ENCODE measurements at regions not wholly inside any gene's neighbourhood (a gene's known extent, or its start where the extent isn't known, plus 50 kb on each side); places are given as distances from the start of the nearest gene placed in this dataset.
"Not testable (repeated sequence)": the region's sequence is repeated elsewhere in the genome, so short reads cannot be mapped to it uniquely, and the experiment has no call there.

- no peak overlapping the region for H3K27ac Mint-ChIP-seq
- H3K27me3 Mint-ChIP-seq, result no peaks in the 10 kb centered on the region
- no peaks in the 10 kb centered on the region for H3K36me3 Mint-ChIP-seq (ENCODE audit: low read depth)
- H3K9me3 Mint-ChIP-seq, result no peaks in the 10 kb centered on the region
- no peak overlapping the region for H3K4me3 Mint-ChIP-seq
- ATAC-seq (replicated peaks), result no peak
- H3K4me1 Mint-ChIP-seq, result no peaks in the 10 kb centered on the region
These were observed 171.8 kb upstream of the GSE1 start for GRCh38 chr16:85441189-85441889.

GRCh38 chr16:85441890-85442670 lies 171.0 kb upstream of the GSE1 start:
- no peak for ATAC-seq (replicated peaks)
- Mint-ChIP-seq H3K36me3 (ENCODE audit: low read depth) (no peaks in the 10 kb centered on the region), H3K27me3 (no peaks in the 10 kb centered on the region), H3K9me3 (no peaks in the 10 kb centered on the region), H3K27ac (no peak overlapping the region), H3K4me1 (no peaks in the 10 kb centered on the region), H3K4me3 (no peak overlapping the region)

GRCh38 chr16:85443116-85443515 lies 170.0 kb upstream of the GSE1 start:
- ATAC-seq (replicated peaks), result no peak
- Mint-ChIP-seq H3K4me3 (no peak overlapping the region), H3K36me3 (ENCODE audit: low read depth) (no peaks in the 10 kb centered on the region), H3K9me3 (no peaks in the 10 kb centered on the region), H3K27me3 (no peaks in the 10 kb centered on the region), H3K4me1 (peaks cover 1% of the 10 kb centered on the region), H3K27ac (no peak overlapping the region)

GRCh38 chr16:85443531-85443930 lies 169.6 kb upstream of the GSE1 start:
- ATAC-seq (replicated peaks), result no peak
- Mint-ChIP-seq H3K36me3 (ENCODE audit: low read depth) (no peaks in the 10 kb centered on the region), H3K9me3 (no peaks in the 10 kb centered on the region), H3K4me1 (peaks cover 4% of the 10 kb centered on the region), H3K4me3 (no peak overlapping the region), H3K27ac (no peak overlapping the region), H3K27me3 (no peaks in the 10 kb centered on the region)

GRCh38 chr16:85445064-85445778 lies 167.9 kb upstream of the GSE1 start:
- H3K9me3 Mint-ChIP-seq, result no peaks in the 10 kb centered on the region
- no peak for ATAC-seq (replicated peaks)
- H3K27ac Mint-ChIP-seq, result no peak overlapping the region
- H3K4me3 Mint-ChIP-seq, result no peak overlapping the region
- no peaks in the 10 kb centered on the region for H3K36me3 Mint-ChIP-seq (ENCODE audit: low read depth)
- H3K4me1 Mint-ChIP-seq, result peaks cover 4% of the 10 kb centered on the region
- no peaks in the 10 kb centered on the region for H3K27me3 Mint-ChIP-seq

DNA sequence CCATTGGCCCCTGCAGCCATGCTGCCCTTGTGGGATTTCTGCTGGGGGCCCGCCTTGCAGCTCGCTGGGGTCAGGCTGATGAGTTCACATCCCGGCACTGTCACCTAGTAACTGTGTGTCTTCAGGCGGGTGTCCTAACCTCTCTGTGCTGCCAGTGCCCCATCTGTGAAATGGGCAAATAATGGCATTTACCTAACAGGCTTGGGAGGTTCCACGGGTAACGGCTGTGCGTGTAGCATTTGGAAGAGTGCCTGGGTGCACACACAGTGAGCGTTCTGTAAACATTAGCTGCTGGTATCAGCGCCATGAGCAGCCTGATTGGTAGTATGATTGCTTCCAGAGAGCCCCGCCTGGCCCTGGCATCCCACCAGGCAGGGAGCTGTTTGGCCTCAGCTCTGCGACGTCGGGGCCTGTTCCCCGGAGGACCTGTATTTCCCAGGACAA lies 167.3 kb upstream of the GSE1 start:
- ATAC-seq (replicated peaks), result no peak
- Mint-ChIP-seq H3K9me3 (no peaks in the 10 kb centered on the region), H3K4me3 (no peak overlapping the region), H3K27ac (no peak overlapping the region), H3K36me3 (ENCODE audit: low read depth) (no peaks in the 10 kb centered on the region), H3K27me3 (no peaks in the 10 kb centered on the region), H3K4me1 (peaks cover 4% of the 10 kb centered on the region)

DNA sequence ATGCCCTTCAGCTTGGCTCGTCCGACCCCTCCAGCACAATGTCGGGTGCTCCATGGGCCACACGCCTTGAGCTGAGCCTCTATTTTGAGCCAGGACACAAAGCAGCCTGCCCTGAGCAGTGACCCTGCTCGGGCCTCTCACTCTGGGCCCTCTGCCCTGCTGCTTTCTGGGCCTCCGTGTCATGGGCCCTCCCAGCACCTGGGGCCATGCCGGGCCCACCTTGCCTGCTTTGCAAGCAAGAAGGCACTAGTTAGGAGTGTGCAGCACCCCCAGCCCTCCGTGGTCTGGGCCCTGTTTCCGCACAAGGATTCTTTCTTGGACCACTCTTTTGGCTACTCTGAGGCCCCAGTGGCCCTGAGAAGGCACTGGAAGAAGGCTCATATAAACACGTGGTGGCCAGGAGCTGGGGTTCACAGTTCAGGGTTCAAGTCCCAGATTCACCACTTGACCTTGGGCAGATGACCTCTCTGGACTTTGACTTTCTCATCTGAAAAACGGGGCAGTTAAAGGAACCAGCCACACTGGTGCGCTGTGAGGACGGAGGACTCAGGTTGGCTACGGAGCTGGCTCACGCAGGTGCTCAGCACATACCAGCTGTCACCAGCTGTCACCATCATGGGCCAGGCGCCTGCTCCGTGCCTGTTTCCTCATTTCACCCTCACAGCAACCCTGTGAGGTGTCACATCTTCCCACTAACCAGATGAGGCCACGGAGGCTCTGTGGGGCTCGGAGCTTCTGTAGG lies 166.0 kb upstream of the GSE1 start:
- no peak overlapping the region for H3K4me3 Mint-ChIP-seq
- peaks cover 4% of the 10 kb centered on the region for H3K4me1 Mint-ChIP-seq
- no peaks in the 10 kb centered on the region for H3K36me3 Mint-ChIP-seq (ENCODE audit: low read depth)
- no peak for ATAC-seq (replicated peaks)
- no peak overlapping the region for H3K27ac Mint-ChIP-seq
- no peaks in the 10 kb centered on the region for H3K27me3 Mint-ChIP-seq
- no peaks in the 10 kb centered on the region for H3K9me3 Mint-ChIP-seq

DNA sequence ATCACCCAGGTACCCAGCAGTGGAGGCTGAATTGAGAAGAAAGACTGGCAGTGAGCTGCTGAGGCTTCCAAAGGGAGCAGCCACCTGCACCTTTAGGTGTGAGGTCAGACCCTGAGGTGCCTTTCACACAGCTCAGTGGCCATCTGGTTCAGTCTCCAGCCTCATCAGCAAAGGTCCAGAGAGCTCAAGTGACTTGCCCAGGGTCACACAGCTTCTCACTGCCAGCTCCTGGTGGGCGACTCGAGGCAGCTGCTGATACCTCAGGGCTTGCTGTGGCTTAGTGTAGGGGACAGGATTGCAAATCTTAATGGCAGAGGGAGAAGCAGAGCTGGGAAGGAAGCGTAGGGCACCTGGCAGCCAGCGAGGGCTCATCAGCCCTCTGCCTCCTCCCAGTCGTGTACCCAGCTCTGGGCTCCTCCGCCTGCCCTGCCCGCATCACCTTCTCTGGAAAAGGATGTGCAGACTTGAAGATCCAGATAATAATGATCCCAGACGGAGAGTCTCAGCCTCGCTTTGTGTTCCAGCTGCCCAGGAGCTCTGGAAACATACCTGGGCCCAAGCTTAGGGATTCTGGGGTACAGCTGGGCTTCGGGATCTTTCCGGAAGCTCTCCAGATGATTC lies 165.3 kb upstream of the GSE1 start:
- peak overlapping the region; percentile 50 for H3K27ac Mint-ChIP-seq
- no peaks in the 10 kb centered on the region for H3K9me3 Mint-ChIP-seq
- ATAC-seq (replicated peaks), result no peak

GRCh38 chr16:85448557-85449190 lies 164.4 kb upstream of the GSE1 start:
- Mint-ChIP-seq H3K27me3 (no peaks in the 10 kb centered on the region), H3K27ac (peak overlapping the region; percentile 50), H3K4me3 (peak overlapping the region; percentile 23), H3K4me1 (peaks cover 4% of the 10 kb centered on the region), H3K9me3 (no peaks in the 10 kb centered on the region), H3K36me3 (ENCODE audit: low read depth) (no peaks in the 10 kb centered on the region)
- peak; percentile 35 for ATAC-seq (replicated peaks)

More for the DNA sequence above, 165.3 kb upstream of the GSE1 start:
- no peaks in the 10 kb centered on the region for H3K27me3 Mint-ChIP-seq
- H3K4me3 Mint-ChIP-seq, result no peak overlapping the region
- H3K4me1 Mint-ChIP-seq, result peaks cover 4% of the 10 kb centered on the region
- no peaks in the 10 kb centered on the region for H3K36me3 Mint-ChIP-seq (ENCODE audit: low read depth)

DNA sequence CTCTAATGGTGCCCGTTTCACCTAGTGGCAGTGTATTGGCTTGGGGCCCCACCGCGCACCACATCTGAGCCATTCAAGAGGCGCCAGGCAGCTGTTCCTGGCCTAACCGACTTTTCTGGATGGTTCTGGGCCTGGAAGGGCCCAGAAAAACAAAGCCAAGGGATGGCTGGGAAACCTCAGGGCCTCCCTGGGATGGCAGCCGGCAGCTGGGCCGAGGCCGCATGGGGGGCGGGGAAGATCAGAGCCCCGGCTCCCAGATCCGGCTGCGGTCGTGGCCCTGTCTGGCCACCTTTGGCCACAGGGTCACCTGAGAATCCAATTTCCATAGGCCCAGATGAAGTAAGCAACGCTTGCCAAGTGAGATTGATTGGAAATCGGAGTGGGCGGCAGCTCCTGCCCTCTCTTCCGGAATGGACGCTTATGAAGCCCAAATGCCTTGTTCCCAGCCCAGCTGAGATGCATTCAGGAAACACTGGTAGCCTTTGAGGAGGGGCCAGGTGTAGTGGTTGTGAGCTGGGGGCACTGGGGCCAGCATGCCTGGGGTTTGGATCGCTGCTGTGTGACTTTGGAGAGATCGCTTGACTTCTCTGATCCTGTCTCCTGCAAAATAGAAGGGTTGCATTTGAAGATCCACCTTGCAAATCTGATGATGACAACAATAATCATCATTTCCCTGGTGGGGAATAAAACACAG lies 163.8 kb upstream of the GSE1 start:
- no peak for ATAC-seq (replicated peaks)
- H3K4me3 Mint-ChIP-seq, result peak overlapping the region; percentile 23
- H3K4me1 Mint-ChIP-seq, result peaks cover 4% of the 10 kb centered on the region
- H3K36me3 Mint-ChIP-seq (ENCODE audit: low read depth), result no peaks in the 10 kb centered on the region
- no peaks in the 10 kb centered on the region for H3K27me3 Mint-ChIP-seq
- no peaks in the 10 kb centered on the region for H3K9me3 Mint-ChIP-seq
- no peak overlapping the region for H3K27ac Mint-ChIP-seq

GRCh38 chr16:85449885-85450245 lies 163.3 kb upstream of the GSE1 start:
- no peaks in the 10 kb centered on the region for H3K27me3 Mint-ChIP-seq
- H3K4me1 Mint-ChIP-seq, result peaks cover 4% of the 10 kb centered on the region
- H3K4me3 Mint-ChIP-seq, result no peak overlapping the region
- no peaks in the 10 kb centered on the region for H3K9me3 Mint-ChIP-seq
- no peak overlapping the region for H3K27ac Mint-ChIP-seq
- ATAC-seq (replicated peaks), result no peak
- H3K36me3 Mint-ChIP-seq (ENCODE audit: low read depth), result no peaks in the 10 kb centered on the region

- not testable (repeated sequence) for H3K4me1 Mint-ChIP-seq; H3K9me3 Mint-ChIP-seq; H3K27me3 Mint-ChIP-seq; H3K27ac Mint-ChIP-seq; ATAC-seq (replicated peaks); H3K36me3 Mint-ChIP-seq (ENCODE audit: low read depth); H3K4me3 Mint-ChIP-seq
These were observed 162.0 kb upstream of the GSE1 start for GRCh38 chr16:85451142-85451541.

GRCh38 chr16:85451641-85452363 lies 161.3 kb upstream of the GSE1 start:
- ATAC-seq (replicated peaks), result no peak

More at GRCh38 chr16:85451641-85452363, 161.3 kb upstream of the GSE1 start:
- Mint-ChIP-seq H3K27ac (no peak overlapping the region), H3K4me1 (peaks cover 4% of the 10 kb centered on the region), H3K4me3 (no peak overlapping the region), H3K27me3 (no peaks in the 10 kb centered on the region), H3K9me3 (no peaks in the 10 kb centered on the region), H3K36me3 (ENCODE audit: low read depth) (no peaks in the 10 kb centered on the region)
